Fibroblast of skin of scalp (primary cell): ENCODE measurements at regions not wholly inside any gene's neighbourhood (a gene's known extent, or its start where the extent isn't known, plus 50 kb on each side); places are given as distances from the start of the nearest gene placed in this dataset.
"Not testable (repeated sequence)": the region's sequence is repeated elsewhere in the genome, so short reads cannot be mapped to it uniquely, and the experiment has no call there.

ENCODE experiments used
- DNase-seq: peaks from one replicate; pipeline ENCODE4 v3.0.0-alpha.2; 2013

DNA sequence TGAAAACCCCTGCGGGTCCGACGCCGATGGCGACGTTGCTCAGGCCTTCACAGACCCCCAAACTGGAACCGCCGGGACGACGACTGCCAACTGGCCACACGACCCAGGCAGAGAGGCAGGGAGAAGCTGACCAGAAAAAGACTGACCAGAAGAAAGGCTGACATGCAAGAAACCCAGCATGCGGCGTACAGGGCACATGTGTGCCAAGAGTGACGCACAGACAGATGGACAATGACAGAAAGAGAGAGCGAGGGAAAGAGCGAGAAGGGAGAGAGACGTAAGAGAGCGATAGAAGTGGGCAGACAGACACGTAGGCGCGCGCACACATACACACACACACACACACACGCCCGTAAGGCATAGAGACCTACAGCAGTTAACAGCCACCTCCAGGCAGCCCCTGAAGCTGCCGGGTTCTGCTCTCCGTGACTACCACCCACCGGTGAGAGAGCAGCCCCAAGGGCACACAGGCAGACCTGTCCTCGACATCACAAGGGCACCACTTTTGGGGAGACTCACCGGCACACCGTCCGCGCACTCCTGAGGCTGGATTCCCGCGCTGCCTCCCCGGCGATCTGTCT lies 67.2 kb upstream of the ZNF527 start:
- DNase-seq = no peak

DNA sequence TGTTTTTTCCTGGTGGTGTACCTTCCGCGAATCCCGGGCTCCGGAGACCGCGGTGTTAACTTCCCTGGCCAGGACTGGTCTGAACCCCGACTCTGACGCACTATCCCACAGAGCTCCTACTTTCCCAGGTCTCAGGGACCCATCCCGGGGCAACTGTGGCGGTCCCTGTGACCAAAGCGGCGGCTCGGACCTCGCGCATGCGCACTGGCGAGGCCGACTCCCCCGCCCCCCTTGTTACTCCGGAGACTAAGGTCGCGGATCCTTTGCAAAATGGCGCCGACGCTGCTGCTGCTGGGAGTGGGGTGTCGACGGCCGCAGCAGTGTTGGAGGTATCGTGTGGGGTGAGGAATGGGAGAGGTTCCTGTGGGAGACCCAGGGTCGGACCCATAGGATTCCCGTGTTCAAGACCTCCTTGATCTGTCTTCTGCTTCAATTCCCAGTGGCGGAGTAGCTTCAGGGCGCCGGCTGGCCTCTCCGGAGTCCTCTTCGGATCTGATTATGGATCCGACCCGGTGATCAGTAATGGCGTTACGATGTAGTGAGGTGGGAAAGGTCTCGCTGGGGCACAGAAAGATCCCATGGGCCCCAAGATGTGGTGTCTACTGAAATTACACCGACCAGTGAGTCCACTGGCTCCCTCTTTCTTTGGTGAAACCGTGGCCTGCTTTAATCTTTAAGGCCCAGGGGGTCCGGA lies 66.6 kb upstream of the ZNF527 start:
- DNase-seq = peak; percentile 22

DNA sequence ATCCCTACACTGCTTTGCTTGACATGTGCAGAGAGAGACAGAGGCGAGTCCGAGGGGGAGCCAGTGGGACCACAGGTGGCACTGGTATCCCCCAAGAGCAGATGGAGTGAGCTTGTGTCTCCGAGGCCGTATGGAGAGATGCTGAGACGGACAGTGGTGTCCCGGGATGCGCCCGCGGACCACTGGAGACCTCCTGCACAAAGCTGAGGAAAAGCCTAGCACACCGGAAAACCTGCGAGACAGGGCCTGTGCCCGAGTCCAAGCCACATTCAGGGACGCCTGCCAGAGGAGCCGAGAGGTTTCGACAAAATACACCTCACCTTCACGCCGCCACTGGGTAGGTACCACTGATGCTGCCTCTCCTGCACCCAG lies 66.0 kb upstream of the ZNF527 start:
- DNase-seq = no peak

DNA sequence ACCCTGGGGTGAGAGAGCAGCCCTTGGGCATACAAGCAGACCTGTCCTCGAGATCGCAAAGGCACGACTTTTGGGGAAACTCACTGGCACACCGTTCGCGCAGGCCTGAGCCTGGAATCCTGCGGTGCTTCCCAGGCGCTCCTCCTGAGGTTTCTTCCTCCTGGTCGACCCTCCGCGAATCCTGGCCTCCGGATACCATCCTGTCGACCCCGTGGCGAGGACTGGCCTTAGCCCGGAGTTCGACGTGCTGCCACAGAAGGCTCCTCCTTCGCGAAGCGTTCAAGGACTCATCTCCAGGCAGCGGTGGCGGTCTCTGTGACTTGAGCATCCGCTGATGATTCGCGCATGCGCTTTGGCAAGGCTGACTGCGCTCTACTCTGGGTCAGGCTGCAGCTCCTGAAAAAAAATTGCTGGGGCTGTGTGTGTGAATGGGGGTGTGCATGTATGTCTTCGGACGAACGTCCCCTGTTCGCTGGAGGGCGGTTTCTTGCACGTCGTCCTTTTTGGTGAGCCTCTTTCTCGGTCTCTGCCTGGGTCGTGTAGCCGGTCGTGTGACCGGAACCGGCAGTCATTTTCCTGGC lies 64.4 kb upstream of the ZNF527 start:
- no peak for DNase-seq

DNA sequence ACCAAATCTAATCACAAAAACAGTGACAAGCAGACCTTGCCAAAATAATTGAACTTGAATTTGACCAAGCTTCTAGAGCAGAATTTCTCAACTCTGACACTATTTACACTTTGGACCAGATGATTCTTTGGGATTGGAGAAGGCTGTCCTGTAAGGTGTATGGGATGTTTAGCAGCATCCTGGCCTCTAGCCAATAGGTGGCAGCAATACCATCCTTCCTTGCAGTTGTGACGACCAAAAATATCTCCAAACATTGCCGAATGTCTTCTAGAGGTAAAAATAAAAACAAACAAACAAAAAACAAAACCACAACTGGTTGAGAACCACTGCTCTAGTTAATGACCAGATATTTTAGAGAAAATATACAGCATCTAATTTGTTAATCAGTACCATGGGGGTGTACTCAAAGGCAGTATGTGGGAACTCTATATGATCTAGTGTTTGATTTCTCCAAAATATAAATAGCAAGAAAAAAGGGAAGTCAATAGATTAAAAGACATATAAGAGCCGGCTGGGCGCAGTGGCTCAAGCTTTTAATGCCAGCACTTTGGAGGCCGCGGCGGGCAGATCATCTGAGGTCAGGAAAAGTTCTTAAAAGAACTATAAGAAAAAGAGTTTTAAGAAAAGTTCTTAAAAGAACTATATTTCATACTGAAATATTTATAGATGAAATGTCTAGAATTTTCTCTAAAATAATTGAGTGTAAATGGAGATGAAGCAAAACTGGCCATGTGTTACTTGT lies 60.9 kb upstream of the ZNF527 start:
- no peak for DNase-seq

DNA sequence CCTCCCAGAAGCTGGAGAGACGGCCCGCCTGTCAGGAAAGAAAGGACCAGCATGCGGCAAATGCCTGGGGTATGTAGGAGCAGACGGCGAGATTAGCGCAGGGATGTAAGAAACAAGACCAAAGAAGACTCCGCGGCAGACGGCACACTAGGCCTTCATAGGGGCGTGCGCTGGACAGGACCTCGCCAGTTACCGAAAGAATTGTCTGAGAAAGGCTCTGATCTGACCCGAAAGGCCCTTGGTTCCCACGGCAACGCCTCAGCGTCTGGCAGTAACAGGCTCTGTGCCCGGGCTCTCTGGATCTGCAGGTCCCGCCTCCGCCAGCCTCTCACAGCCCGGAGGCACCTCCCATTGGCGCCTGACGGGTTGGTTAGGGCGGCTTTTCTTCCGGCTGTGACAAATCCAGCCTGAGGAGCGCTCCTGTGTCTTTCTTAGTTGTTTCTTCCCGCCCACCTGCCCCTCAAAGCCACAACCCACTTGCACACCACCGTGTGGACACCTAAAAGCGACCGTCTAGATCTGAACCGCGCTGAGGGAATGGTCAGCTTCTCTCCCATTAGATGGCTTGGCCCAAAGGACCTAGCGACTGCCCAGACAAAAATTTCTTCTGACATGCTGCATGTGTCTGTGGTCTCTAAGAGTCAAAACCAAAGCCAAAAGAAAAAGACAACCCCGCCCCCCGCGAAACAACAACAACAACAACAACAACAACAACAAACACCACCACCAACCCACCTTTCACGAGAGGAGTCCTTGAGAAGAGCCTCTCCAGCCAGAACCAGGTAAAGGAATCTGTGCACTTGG lies 58.2 kb upstream of the ZNF527 start:
- DNase-seq = peak; percentile 34

DNA sequence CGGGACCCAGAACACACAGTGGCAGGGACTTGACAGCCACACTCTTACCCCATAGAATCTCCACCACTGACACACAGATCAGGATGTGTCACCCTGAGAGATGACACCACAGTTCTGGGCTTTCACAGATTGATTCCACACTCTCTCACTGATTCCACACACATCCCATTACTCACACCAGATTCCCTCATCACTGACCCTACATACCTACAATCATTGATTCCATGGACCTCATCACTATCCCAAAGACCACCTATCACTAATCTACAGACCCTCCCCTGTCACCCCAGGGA lies 57.6 kb upstream of the ZNF527 start:
- no peak for DNase-seq

DNA sequence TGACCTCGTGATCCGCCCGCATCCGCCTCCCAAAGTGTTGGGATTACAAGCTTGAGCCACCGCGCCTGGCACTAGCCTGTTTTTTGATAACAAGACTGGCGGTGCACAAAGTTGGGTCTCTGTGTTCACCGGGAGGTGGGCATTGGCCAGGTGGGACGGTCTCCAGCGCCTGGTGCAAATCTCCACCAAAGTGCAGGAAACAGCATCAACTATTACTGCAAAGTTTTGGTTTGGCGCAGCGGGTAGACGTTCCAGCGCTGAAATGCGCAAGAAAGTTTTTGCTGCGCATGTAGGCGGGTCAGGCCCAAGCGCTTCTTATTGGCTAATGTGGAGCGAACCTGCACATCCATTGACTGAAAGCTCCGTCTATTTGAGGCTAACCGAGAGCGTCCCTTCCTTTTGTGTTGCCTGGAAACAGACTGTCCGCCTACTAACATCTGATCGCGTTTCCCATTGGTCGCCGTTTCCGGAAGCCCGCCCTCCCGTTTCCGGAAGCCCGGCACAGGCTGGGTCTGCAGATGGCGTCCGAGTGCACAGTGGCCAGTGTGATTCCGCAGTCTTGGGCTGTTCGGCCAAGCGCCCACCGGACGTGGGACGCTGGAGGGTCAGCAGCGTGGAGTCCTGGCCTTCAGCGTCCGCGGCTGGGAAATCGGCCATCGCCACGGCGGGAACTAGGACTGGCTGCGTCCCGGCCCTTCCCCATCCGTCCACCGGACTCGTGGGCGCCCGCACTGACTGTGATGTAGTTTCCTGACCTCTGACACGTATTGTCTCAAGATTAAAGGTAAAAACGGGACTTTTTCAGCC lies 53.3 kb upstream of the ZNF527 start:
- peak; percentile 99 for DNase-seq

DNA sequence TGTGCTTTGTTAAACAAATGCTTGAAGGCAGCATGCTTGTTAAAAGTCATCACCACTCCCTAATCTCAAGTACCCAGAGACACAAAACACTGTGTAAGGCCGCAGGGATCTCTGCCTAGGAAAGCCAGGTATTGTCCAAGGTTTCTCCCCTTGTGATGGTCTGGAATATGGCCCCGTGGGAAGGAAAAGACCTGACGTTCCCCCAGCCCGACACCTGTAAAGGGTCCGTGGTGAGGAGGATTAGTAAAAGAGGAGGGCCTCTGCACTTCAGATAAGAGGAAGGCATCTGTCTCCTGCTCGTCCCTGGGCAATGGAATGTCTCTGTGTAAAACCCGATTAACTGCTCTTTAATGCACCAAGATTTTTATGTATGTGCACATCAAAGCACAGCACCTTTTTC lies 49.9 kb upstream of the ZNF527 start:
- not testable (repeated sequence) for DNase-seq
